ENCODE measurements at regions not wholly inside any gene's neighbourhood (a gene's known extent, or its start where the extent isn't known, plus 50 kb on each side); places are given as distances from the start of the nearest gene placed in this dataset.

DNA sequence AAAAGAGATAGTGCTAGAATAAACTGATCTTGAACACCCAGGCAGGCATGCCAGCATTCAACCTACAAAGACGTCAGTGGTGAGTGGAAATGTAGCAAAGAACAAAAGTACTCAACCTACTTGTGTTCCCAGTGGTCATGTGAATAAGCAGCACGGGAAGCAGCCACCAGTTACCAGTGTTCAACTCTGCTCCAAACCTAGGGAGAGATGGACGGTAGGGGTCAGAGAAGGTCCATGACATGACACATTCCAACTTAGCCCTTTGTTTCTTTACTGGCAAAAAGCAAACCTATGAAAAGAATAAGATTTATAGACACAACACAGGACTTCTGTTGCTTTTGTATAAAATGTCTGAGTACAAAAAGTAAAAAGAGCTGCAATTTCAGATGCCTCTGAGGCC is 511.4 kb downstream of the XPNPEP1 start:
- WGBS (ENCODE audit: insufficient coverage), result 86% methylated on average over 1 of the region's 3 CpGs
- DNase-seq (no peak), ATAC-seq (ENCODE audit: low read depth) (no peak)
- intact Hi-C loops (cut with micrococcal nuclease), result no loop called here
- Histone ChIP-seq H3K36me3 (replicated peaks in 1 of 2; ENCODE audit: control extremely low read depth in 1 of 2, control insufficient read depth in 1 of 2, extremely low read depth in 1 of 2, insufficient read depth in 2 of 2, low read length in 1 of 2) (no peaks in the 10 kb centered on the region), H3K9me3 (ENCODE audit: control extremely low read depth in 1 of 3, control insufficient read depth in 2 of 3, insufficient read depth in 1 of 3, low read length in 2 of 3) (no peaks in the 10 kb centered on the region), H3K9ac (ENCODE audit: low read length) (no peak overlapping the region), H2AFZ (ENCODE audit: insufficient read depth, low read depth, low read length, poor library complexity, severe bottlenecking) (no peak overlapping the region), H3K4me2 (replicated peaks; ENCODE audit: low read depth, low read length, poor library complexity, severe bottlenecking) (no peak overlapping the region), H3K4me3 (ENCODE audit: control extremely low read depth in 1 of 5, extremely low read depth in 1 of 5, insufficient read depth in 1 of 5, low read depth in 2 of 5, low read length in 4 of 5) (no peak overlapping the region), H3K27me3 (replicated peaks in 1 of 4; ENCODE audit: control extremely low read depth in 1 of 4, control insufficient read depth in 3 of 4, insufficient read depth in 4 of 4, low read length in 3 of 4) (no peaks in the 10 kb centered on the region), H4K20me1 (ENCODE audit: control insufficient read depth, insufficient read depth, low read length, poor library complexity, severe bottlenecking) (no peaks in the 10 kb centered on the region), H3K79me2 (ENCODE audit: control insufficient read depth, insufficient read depth, low read length) (no peaks in the 10 kb centered on the region), H3K4me1 (ENCODE audit: control insufficient read depth in 2 of 2, insufficient read depth in 2 of 2, low read length in 2 of 2) (no peaks in the 10 kb centered on the region), H3K27ac (ENCODE audit: low read length in 2 of 2) (no peak overlapping the region)
- CTCF ChIA-PET, result no interaction called here
- H3K27me3 Mint-ChIP-seq, result no peaks in the 10 kb centered on the region
- POLR2A ChIA-PET, result no interaction called here
- H3K27ac Mint-ChIP-seq, result no peak overlapping the region
- H3K4me1 Mint-ChIP-seq, result no peaks in the 10 kb centered on the region
- TF ChIP-seq, protein P1, sequence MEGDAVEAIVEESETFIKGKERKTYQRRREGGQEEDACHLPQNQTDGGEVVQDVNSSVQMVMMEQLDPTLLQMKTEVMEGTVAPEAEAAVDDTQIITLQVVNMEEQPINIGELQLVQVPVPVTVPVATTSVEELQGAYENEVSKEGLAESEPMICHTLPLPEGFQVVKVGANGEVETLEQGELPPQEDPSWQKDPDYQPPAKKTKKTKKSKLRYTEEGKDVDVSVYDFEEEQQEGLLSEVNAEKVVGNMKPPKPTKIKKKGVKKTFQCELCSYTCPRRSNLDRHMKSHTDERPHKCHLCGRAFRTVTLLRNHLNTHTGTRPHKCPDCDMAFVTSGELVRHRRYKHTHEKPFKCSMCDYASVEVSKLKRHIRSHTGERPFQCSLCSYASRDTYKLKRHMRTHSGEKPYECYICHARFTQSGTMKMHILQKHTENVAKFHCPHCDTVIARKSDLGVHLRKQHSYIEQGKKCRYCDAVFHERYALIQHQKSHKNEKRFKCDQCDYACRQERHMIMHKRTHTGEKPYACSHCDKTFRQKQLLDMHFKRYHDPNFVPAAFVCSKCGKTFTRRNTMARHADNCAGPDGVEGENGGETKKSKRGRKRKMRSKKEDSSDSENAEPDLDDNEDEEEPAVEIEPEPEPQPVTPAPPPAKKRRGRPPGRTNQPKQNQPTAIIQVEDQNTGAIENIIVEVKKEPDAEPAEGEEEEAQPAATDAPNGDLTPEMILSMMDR (IDR thresholded peaks at IDR 0.05), result no peak
- TF ChIP-seq EZH2 (IDR thresholded peaks at IDR 0.05; ENCODE audit: borderline replicate concordance, insufficient read depth, low read depth, low read length, poor library complexity, severe bottlenecking), result no peak
- H3K4me3 Mint-ChIP-seq, result no peak overlapping the region
- peaks cover 3% of the 10 kb centered on the region for H3K9me3 Mint-ChIP-seq (ENCODE audit: insufficient read depth)

DNA sequence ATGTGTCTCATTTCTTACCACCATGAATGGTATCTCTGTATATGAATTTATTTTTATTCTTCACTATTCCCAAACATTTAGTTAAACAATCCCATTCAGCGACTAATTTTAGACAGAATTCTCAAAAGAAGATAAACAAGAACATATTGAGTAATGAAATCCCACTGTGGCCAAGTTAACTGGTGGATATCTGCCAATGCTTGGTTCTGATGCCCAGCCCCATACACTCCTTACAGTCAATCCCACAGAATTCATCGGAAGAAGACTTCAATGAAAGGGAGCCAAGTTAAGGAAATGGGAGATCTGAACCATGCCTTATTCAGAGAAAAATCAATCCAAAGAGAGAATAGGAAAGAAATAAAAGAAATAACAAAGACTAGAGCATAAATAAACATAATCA is 518.0 kb downstream of the XPNPEP1 start:
- Histone ChIP-seq H3K36me3 (replicated peaks in 1 of 2; ENCODE audit: control extremely low read depth in 1 of 2, control insufficient read depth in 1 of 2, extremely low read depth in 1 of 2, insufficient read depth in 2 of 2, low read length in 1 of 2) (no peaks in the 10 kb centered on the region), H3K9ac (ENCODE audit: low read length) (no peak overlapping the region), H4K20me1 (ENCODE audit: control insufficient read depth, insufficient read depth, low read length, poor library complexity, severe bottlenecking) (no peaks in the 10 kb centered on the region), H2AFZ (ENCODE audit: insufficient read depth, low read depth, low read length, poor library complexity, severe bottlenecking) (no peak overlapping the region), H3K9me3 (ENCODE audit: control extremely low read depth in 1 of 3, control insufficient read depth in 2 of 3, insufficient read depth in 1 of 3, low read length in 2 of 3) (no peaks in the 10 kb centered on the region), H3K27me3 (replicated peaks in 1 of 4; ENCODE audit: control extremely low read depth in 1 of 4, control insufficient read depth in 3 of 4, insufficient read depth in 4 of 4, low read length in 3 of 4) (no peaks in the 10 kb centered on the region), H3K4me3 (ENCODE audit: control extremely low read depth in 1 of 5, extremely low read depth in 1 of 5, insufficient read depth in 1 of 5, low read depth in 2 of 5, low read length in 4 of 5) (no peak overlapping the region), H3K27ac (ENCODE audit: low read length in 2 of 2) (no peak overlapping the region), H3K4me1 (ENCODE audit: control insufficient read depth in 2 of 2, insufficient read depth in 2 of 2, low read length in 2 of 2) (no peaks in the 10 kb centered on the region), H3K79me2 (ENCODE audit: control insufficient read depth, insufficient read depth, low read length) (no peaks in the 10 kb centered on the region), H3K4me2 (replicated peaks; ENCODE audit: low read depth, low read length, poor library complexity, severe bottlenecking) (no peak overlapping the region)
- DNase-seq (no peak), ATAC-seq (ENCODE audit: low read depth) (no peak)
- intact Hi-C loops (cut with micrococcal nuclease), result no loop called here
- Mint-ChIP-seq H3K4me1 (no peaks in the 10 kb centered on the region), H3K9me3 (ENCODE audit: insufficient read depth) (no peaks in the 10 kb centered on the region), H3K4me3 (no peak overlapping the region), H3K27me3 (peaks cover 5% of the 10 kb centered on the region), H3K27ac (no peak overlapping the region)
- TF ChIP-seq, protein P1 (IDR thresholded peaks at IDR 0.05), result no peak
- no peak for TF ChIP-seq EZH2 (IDR thresholded peaks at IDR 0.05; ENCODE audit: borderline replicate concordance, insufficient read depth, low read depth, low read length, poor library complexity, severe bottlenecking)
- WGBS (ENCODE audit: insufficient coverage), result no CpG with 5 or more reads among the region's 2 CpGs
- ChIA-PET POLR2A (no interaction called here), CTCF (no interaction called here)

Measured in B cell (primary cell).